GM12874 (cell line): ENCODE measurements at regions not wholly inside any gene's neighbourhood (a gene's known extent, or its start where the extent isn't known, plus 50 kb on each side); places are given as distances from the start of the nearest gene placed in this dataset.

ENCODE experiments used
- CTCF ChIP-seq: IDR thresholded peaks from 2 replicates; pipeline ENCODE4 v1.5.1; 2011; ENCODE audit warnings: low read depth, mild to moderate bottlenecking, control low read depth, low read length, moderate library complexity; ENCODE audit not compliant: insufficient read depth

- no peak for TF ChIP-seq CTCF
Observed at GRCh38 chr6:4398791-4399190, 263.4 kb upstream of the ECI2 start.

DNA sequence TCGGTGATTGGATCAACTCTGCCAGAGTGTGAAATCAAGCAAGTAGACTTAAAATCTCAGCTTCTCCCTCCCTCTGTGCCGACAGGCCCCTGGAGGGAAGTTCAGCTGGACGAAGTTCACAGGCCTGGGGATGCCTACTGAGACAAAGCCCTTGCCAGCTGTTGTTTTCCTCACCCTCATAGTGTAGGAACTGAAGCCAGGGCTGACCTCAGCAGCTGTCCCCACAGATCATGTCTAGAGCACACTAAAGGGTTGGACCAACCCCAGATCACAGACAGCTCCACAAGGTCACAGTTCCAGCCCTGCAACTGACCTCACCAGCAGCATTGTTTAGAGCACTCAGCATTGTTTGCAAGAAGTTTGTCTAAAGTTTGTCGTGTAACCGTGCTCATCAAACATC, 261.9 kb upstream of the ECI2 start:
- no peak for TF ChIP-seq CTCF

DNA sequence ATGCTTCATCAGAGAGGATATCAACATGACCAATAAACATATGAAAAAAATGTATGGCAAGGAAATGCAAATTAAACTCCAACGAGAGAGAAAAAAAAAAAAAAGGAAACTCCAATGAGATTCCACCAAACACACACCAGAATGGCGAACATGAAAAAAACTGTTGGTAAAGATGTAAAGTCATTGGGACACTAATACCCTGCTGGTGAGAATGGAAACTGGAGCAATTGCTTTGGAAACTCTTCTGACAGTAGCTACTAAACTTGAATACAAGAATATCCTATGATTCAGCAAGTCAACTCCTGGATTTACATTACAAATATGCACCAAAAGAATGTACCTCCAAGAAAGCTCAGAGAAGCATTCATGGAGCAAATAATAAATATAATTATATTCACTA, 260.7 kb upstream of the ECI2 start:
- no peak for TF ChIP-seq CTCF

- TF ChIP-seq CTCF = no peak
Observed at GRCh38 chr6:4395386-4395785, 260.0 kb upstream of the ECI2 start.

- no peak for TF ChIP-seq CTCF
Observed at GRCh38 chr6:4394786-4395185, 259.4 kb upstream of the ECI2 start.

DNA sequence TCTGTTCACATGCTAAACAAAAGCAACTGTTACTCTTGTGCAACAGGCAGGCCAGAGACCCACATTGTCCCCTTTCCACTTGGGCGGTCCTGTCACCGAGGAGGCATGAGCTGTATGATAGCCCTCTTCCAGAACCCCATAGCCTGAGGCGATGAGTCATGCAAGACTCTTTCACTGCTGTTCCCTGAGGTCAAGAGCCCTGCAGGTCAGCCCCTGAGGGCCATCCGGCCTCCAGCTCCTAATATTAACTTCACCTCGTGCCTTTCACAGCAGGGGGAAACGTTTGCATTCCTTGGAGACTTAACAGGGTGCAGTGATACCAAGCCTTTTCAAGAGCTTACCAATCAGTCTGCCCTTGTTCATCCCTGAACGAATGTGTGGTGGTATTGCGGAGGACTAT, 253.3 kb upstream of the ECI2 start:
- TF ChIP-seq CTCF = no peak

DNA sequence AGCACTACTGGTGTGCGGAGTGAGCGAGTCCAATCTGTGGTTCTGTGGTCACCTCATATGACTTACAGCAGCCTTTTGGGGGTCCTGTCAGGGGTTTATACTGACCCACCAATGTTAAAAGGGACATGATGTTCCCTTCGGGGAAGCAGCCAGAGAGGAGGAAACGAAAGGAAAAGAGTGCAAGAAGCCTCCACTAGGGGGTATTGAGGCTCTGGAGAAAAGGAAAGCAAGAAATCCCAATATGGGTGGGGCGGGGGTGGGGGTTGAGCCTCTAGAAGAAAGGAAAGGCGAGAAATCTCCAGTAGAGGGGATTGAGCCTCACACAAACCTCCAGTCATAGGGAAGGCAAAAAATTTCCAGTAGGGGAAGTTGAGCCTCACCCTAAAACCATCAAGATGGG, 249.3 kb upstream of the ECI2 start:
- no peak for TF ChIP-seq CTCF
